Liver (tissue), 3 donors: ENCODE measurements at regions not wholly inside any gene's neighbourhood (a gene's known extent, or its start where the extent isn't known, plus 50 kb on each side); places are given as distances from the start of the nearest gene placed in this dataset.

Experiments used
- YY1 ChIP-seq: IDR thresholded peaks from 2 replicates; pipeline ENCODE4 v1.6.1; 2016; ENCODE audit warnings: antibody characterized with exemption, mild to moderate bottlenecking
- TF ChIP-seq, protein P1 (sequence below): fragments of 150-350 bp; IDR thresholded peaks from 2 replicates; pipeline ENCODE4 v1.5.1; 2017; ENCODE audit warnings: improper control_type of control experiment, low read depth, low read length; ENCODE audit not compliant: missing input control
- TF ChIP-seq, protein P2 (sequence below): IDR thresholded peaks from 2 replicates; pipeline ENCODE4 v1.6.1; 2016; ENCODE audit warnings: antibody characterized with exemption
- TF ChIP-seq, protein P3 (sequence below): IDR thresholded peaks from 2 replicates; pipeline ENCODE4 v1.6.1; 2016; ENCODE audit warnings: antibody characterized with exemption, mild to moderate bottlenecking
- donor health status: healthy.
- donor health status: healthy.

DNA sequence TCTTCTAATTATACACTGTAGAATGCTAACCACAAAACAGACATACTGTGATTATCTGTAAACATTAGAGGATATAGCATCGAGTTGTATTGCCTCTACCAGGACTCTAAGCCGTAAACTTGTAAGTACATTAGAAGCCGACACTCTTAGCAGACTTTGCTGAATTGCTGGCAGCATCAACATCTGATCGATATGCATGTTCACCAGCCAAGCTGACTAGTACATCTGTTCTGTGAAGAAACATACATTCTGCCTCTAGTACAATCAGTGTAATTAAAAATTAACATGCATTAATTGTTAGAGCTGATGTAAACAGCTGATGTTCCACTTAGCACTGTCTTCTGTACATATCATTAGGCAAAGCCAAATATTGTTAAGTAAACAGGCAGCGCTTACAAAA, 502.2 kb downstream of the NR4A2 start:
- no peak for TF ChIP-seq YY1
- TF ChIP-seq, protein P1, sequence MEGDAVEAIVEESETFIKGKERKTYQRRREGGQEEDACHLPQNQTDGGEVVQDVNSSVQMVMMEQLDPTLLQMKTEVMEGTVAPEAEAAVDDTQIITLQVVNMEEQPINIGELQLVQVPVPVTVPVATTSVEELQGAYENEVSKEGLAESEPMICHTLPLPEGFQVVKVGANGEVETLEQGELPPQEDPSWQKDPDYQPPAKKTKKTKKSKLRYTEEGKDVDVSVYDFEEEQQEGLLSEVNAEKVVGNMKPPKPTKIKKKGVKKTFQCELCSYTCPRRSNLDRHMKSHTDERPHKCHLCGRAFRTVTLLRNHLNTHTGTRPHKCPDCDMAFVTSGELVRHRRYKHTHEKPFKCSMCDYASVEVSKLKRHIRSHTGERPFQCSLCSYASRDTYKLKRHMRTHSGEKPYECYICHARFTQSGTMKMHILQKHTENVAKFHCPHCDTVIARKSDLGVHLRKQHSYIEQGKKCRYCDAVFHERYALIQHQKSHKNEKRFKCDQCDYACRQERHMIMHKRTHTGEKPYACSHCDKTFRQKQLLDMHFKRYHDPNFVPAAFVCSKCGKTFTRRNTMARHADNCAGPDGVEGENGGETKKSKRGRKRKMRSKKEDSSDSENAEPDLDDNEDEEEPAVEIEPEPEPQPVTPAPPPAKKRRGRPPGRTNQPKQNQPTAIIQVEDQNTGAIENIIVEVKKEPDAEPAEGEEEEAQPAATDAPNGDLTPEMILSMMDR: no peak
- TF ChIP-seq, protein P2, sequence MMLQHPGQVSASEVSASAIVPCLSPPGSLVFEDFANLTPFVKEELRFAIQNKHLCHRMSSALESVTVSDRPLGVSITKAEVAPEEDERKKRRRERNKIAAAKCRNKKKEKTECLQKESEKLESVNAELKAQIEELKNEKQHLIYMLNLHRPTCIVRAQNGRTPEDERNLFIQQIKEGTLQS: no peak
- TF ChIP-seq, protein P3, sequence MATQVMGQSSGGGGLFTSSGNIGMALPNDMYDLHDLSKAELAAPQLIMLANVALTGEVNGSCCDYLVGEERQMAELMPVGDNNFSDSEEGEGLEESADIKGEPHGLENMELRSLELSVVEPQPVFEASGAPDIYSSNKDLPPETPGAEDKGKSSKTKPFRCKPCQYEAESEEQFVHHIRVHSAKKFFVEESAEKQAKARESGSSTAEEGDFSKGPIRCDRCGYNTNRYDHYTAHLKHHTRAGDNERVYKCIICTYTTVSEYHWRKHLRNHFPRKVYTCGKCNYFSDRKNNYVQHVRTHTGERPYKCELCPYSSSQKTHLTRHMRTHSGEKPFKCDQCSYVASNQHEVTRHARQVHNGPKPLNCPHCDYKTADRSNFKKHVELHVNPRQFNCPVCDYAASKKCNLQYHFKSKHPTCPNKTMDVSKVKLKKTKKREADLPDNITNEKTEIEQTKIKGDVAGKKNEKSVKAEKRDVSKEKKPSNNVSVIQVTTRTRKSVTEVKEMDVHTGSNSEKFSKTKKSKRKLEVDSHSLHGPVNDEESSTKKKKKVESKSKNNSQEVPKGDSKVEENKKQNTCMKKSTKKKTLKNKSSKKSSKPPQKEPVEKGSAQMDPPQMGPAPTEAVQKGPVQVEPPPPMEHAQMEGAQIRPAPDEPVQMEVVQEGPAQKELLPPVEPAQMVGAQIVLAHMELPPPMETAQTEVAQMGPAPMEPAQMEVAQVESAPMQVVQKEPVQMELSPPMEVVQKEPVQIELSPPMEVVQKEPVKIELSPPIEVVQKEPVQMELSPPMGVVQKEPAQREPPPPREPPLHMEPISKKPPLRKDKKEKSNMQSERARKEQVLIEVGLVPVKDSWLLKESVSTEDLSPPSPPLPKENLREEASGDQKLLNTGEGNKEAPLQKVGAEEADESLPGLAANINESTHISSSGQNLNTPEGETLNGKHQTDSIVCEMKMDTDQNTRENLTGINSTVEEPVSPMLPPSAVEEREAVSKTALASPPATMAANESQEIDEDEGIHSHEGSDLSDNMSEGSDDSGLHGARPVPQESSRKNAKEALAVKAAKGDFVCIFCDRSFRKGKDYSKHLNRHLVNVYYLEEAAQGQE: no peak
